AG08395 (cell line): ENCODE measurements at regions not wholly inside any gene's neighbourhood (a gene's known extent, or its start where the extent isn't known, plus 50 kb on each side); places are given as distances from the start of the nearest gene placed in this dataset.
"Not testable (repeated sequence)": the region's sequence is repeated elsewhere in the genome, so short reads cannot be mapped to it uniquely, and the experiment has no call there.

Source experiments
- DNase-seq: peaks from one replicate; pipeline ENCODE4 v3.0.0; 2012; ENCODE audit warnings: mixed read lengths, low spot score

DNA sequence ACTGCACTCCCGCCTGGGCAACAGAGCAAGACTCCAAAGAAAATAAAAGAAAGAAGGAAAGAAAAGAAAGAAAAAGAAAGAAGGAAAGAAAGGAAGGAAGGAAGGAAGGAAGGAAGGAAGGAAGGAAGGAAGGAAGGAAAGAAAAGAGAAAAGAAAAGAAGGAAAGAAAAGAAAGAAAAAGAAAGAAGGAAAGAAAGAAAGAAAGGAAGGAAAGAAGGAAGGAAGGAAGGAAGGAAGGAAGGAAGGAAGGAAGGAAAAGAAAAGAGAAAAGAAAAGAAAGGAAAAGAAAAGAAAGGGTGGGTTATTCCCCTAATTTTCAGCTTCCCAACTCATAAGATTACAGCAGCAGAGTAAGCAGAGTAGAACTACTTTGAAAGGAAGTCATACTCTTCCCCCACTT lies 64.4 kb downstream of the TMEM200C start:
- DNase-seq: not testable (repeated sequence)

GRCh38 chr18:5828913-5829312 lies 66.4 kb downstream of the TMEM200C start:
- DNase-seq: no peak

GRCh38 chr18:5825663-5826062 lies 69.7 kb downstream of the TMEM200C start:
- DNase-seq: no peak

DNA sequence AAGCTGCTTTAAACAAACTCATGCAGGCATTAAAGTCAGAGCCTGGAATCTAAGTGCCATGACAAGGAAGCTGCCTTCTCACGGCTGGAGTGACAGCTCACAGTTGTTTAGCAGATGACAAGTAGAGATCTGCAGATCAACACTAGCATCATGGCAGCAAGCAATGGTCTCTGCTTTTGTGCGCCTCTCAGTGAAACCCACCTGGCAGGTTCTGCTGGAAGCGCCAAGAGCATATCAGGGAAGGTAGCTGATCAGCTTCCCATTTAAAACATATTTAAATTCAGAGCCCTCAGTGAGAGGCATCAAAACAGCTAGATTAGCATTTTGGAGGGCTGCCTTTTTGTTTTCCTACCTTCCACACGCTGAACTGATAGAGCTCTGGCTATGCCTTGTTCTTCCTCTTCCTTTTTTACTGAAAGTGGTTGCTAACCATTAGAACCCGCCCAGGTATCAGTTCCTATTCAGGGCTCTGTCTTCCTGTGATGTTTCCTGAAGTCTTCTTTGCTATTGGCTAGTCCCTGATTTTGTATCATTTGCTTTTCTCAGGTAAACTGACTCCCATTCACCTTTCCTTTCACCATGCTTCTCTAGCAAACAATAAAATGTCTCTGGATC lies 70.8 kb downstream of the TMEM200C start:
- no peak for DNase-seq

- no peak for DNase-seq
These were observed 77.5 kb downstream of the TMEM200C start for GRCh38 chr18:5817816-5818215.

GRCh38 chr18:5806860-5807259 lies 88.5 kb downstream of the TMEM200C start:
- DNase-seq: no peak

GRCh38 chr18:5787936-5788335 lies 107.4 kb downstream of the TMEM200C start:
- no peak for DNase-seq

GRCh38 chr18:5779922-5780321 lies 115.4 kb downstream of the TMEM200C start:
- no peak for DNase-seq

GRCh38 chr18:5772306-5773105 lies 122.8 kb downstream of the TMEM200C start:
- DNase-seq: peak; percentile 10

GRCh38 chr18:5771343-5771742 lies 124.0 kb downstream of the TMEM200C start:
- DNase-seq: no peak

- no peak for DNase-seq
These were observed 125.1 kb downstream of the TMEM200C start for GRCh38 chr18:5770176-5770575.

DNA sequence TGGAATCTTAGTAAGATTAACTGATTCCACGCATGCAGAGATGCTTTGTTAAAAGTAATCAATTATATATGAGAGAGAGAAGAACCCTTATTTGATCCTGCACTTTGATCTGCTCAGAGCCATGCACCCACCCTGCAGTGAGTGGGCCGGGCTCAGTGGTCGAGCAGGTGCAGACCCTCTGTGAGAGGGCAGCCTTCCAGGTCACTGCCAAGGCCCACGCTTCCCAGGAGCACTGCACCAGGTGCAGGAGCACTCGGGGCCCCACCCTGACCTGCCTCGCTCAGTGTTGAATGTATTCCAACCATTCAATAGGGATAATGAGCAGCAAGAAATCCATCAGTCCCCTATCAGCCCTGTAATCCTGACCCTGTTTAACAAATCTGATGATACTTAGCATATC lies 126.9 kb downstream of the TMEM200C start:
- no peak for DNase-seq

DNA sequence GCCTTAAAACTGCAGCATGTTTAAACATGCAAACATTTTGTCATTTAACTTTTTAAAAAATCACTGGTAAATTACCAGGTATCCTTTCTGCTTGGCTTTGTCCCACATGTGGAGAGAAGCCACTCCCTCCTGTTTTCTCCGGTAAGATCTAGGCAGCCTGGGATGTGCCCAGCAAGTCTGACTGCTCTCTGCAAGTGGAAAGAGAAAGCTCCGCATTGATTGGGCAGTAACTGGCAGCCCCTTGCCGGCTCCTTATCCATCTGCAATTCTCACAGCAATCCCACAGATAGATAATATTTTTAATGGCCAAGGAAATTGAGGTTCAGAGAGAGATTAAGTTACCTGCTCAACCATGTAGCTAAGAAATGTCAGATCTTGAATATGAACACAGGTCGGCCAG lies 136.1 kb downstream of the TMEM200C start:
- DNase-seq: no peak

DNA sequence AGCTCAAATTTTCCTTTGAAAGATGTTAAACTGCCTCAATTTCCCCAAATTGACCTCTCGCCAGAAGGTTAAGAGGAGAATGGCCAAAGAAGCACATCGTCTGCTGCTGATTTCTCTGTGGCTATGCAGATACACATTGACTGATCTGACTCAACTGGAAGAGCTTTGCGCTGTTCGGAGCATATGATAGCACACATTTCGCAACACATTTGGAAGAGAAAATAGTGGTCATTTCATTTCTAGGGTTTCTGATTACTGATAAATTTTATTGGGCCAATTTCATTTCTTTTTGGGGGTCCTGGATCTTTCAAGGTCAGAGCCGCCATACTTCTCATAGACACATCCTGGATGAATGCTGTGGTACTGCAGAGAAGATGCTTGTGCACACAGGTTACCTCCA lies 138.5 kb downstream of the TMEM200C start:
- no peak for DNase-seq

GRCh38 chr18:5747678-5748077 lies 147.6 kb downstream of the TMEM200C start:
- DNase-seq: no peak

DNA sequence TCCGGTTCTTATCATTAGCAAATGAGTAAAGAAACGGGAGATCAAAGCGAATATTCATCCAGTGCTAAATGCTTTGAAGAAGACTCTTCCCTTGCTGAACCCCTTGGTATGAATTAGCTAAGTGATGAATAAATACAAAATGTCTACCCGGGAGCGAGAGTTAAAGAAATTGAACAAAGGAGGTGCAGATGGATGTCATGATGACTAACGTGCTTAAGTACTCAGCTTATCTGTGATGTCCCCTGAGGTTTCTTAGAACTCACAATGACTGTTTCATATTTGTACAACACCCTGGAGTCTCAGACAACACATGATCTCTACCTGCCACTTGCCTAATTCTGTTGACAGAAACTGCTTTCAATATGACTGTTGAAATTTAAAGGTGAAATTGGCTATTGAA lies 148.5 kb downstream of the TMEM200C start:
- DNase-seq: no peak

- DNase-seq: no peak
These were observed 150.7 kb downstream of the TMEM200C start for GRCh38 chr18:5744659-5745058.

DNA sequence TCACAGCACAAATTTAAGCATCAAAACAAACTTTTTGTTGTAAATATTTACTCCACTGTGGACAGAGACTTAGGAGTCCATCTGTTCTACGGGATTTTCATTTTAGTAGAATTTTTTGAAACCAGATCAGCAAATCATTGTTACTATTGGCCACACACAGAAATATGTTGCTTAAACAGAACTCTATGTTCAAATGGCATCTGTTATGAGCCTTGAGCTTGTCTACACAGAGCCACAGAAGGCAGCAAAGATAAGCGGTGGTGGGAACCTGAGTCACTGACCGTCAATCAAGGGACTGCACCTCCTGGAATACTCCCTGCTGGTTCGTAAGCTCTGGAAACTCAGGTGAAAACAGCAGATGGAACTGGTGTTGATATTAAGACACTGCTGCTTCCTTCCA lies 156.8 kb downstream of the TMEM200C start:
- no peak for DNase-seq

DNA sequence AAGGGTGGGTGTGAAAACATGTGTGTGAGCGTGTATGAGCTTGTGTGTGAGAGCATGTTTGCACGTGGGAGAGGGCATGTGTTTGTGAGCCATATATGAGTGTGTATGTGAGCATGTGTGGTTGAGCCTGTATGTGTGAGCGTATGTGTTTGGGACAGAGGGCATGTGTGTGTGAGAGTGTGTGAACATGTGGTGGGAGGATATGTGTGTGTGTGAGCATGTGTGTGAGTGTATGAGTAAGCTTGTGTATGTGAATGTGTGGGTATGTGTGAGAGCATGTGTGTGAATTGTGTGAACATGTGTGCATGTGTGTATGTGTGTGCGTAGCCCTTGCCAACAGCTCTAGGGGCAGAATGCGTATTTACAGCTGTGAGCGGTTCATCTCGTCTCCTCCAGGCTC lies 163.0 kb downstream of the TMEM200C start:
- DNase-seq: no peak

GRCh38 chr18:5729983-5730699 lies 165.2 kb downstream of the TMEM200C start:
- DNase-seq: no peak

- DNase-seq: no peak
These were observed 166.8 kb downstream of the TMEM200C start for GRCh38 chr18:5728531-5728930.

- DNase-seq: no peak
These were observed 169.3 kb downstream of the TMEM200C start for GRCh38 chr18:5726011-5726410.

- no peak for DNase-seq
These were observed 173.4 kb downstream of the TMEM200C start for GRCh38 chr18:5721924-5722323.
